ENCODE measurements at regions not wholly inside any gene's neighbourhood (a gene's known extent, or its start where the extent isn't known, plus 50 kb on each side); places are given as distances from the start of the nearest gene placed in this dataset.
"Not testable (repeated sequence)": the region's sequence is repeated elsewhere in the genome, so short reads cannot be mapped to it uniquely, and the experiment has no call there.

DNA sequence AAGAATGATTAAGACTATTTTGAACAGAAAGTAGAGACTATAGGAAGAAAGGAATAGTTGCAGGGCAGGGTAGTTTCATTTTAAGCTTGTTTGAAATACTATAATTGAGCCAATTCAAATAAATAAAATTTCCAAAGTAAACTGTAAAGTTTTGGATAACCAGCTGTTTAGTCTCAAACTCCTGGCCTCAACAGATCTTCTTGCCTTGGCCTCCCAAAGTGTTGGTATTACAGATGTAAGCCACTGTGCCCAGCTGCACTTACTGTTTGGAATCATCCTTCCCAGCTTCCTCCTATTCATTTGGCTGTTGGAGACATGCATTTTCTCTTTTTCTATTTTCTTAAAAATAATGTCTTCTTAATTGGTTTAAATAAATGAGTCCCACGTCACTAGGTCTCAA is 231.0 kb downstream of the NNT start:
- Histone ChIP-seq H3K27me3 (ENCODE audit: insufficient read depth, low read length) (no peaks in the 10 kb centered on the region), H2BK5ac (ENCODE audit: insufficient read length, low read length) (no peak overlapping the region), H3T11ph (ENCODE audit: low read length) (no peak overlapping the region), H3K23ac (ENCODE audit: insufficient read length, low read depth, low read length) (no peak overlapping the region), H3K9ac (ENCODE audit: extremely low read depth, insufficient read length, low read length) (no peak overlapping the region), H3K79me1 (ENCODE audit: insufficient read depth, low read depth, low read length, poor library complexity, severe bottlenecking) (no peaks in the 10 kb centered on the region), H2BK20ac (ENCODE audit: low read depth, low read length, poor library complexity, severe bottlenecking) (no peak overlapping the region), H3K4me1 (ENCODE audit: insufficient read depth, low read length) (no peaks in the 10 kb centered on the region; the same call in 1 of the 2 replicates), H4K8ac (replicated peaks; ENCODE audit: insufficient read length, low read depth, low read length) (no peak overlapping the region), H2BK12ac (ENCODE audit: insufficient read length, low read depth, low read length) (no peak overlapping the region), H4K20me1 (ENCODE audit: control insufficient read depth, insufficient read depth, insufficient read length) (no peaks in the 10 kb centered on the region), H2AK5ac (ENCODE audit: insufficient read length, low read length) (no peak overlapping the region), H2BK120ac (ENCODE audit: low read depth, low read length, poor library complexity, severe bottlenecking) (no peak overlapping the region), H3K56ac (ENCODE audit: insufficient read length, low read depth, low read length) (no peak overlapping the region), H3K18ac (ENCODE audit: insufficient read length, low read depth, low read length) (no peak overlapping the region), H3K9me3 (ENCODE audit: control insufficient read depth, low read depth, low read length) (no peaks in the 10 kb centered on the region), H3K27ac (ENCODE audit: insufficient read length, low read depth, low read length) (no peak overlapping the region), H4K5ac (ENCODE audit: insufficient read length, low read depth, low read length) (no peak overlapping the region), H3K79me2 (ENCODE audit: insufficient read depth, low read length) (no peaks in the 10 kb centered on the region), H3K4ac (ENCODE audit: low read depth, low read length) (no peak overlapping the region), H3K14ac (ENCODE audit: insufficient read depth, low read length) (no peak overlapping the region), H3K23me2 (ENCODE audit: insufficient read length, low read depth, low read length, poor library complexity, severe bottlenecking) (no peaks in the 10 kb centered on the region), H4K91ac (ENCODE audit: insufficient read length, low read depth, low read length) (no peak overlapping the region), H2AFZ (ENCODE audit: low read length) (no peak overlapping the region), H3K4me2 (ENCODE audit: insufficient read depth, insufficient read length, low read length) (no peak overlapping the region), H2BK15ac (ENCODE audit: low read depth, low read length) (no peak overlapping the region)
- no CpG with 5 or more reads among the region's 1 CpG for WGBS (ENCODE audit: extremely low coverage, insufficient read length, low lambda C conversion rate)
- peaks cover 0 to 2% of the 10 kb centered on the region in 2 experiments; a peak in 2 of 5 replicates for H3K9me3 Mint-ChIP-seq
- H3K4me3 Mint-ChIP-seq = no peak overlapping the region
- H3K4me1 Mint-ChIP-seq = peaks cover 2 to 4% of the 10 kb centered on the region in 2 experiments; a peak in 2 of 4 replicates
- H3K27ac Mint-ChIP-seq = no peak overlapping the region
- H3K27me3 Mint-ChIP-seq (ENCODE audit: low read depth) = no peaks in the 10 kb centered on the region
- no peaks in the 10 kb centered on the region for H3K36me3 Mint-ChIP-seq (ENCODE audit: insufficient read depth in 1 of 3, low read depth in 3 of 3)
- no peak for TF ChIP-seq CTCF (conservative IDR thresholded peaks at IDR 0.05)
- DNase-seq = no peak

- not testable (repeated sequence) for H3K18ac ChIP-seq (ENCODE audit: insufficient read length, low read depth, low read length); H3K23me2 ChIP-seq (ENCODE audit: insufficient read length, low read depth, low read length, poor library complexity, severe bottlenecking); H3K27ac ChIP-seq (ENCODE audit: insufficient read length, low read depth, low read length); H2BK5ac ChIP-seq (ENCODE audit: insufficient read length, low read length); H3K27ac Mint-ChIP-seq; H2BK15ac ChIP-seq (ENCODE audit: low read depth, low read length); DNase-seq; H3K9me3 ChIP-seq (ENCODE audit: control insufficient read depth, low read depth, low read length); H4K8ac ChIP-seq (replicated peaks; ENCODE audit: insufficient read length, low read depth, low read length); H3K9ac ChIP-seq (ENCODE audit: extremely low read depth, insufficient read length, low read length); H3K79me2 ChIP-seq (ENCODE audit: insufficient read depth, low read length); H3K56ac ChIP-seq (ENCODE audit: insufficient read length, low read depth, low read length); H2AFZ ChIP-seq (ENCODE audit: low read length); H3K4me1 ChIP-seq (ENCODE audit: insufficient read depth, low read length); H4K91ac ChIP-seq (ENCODE audit: insufficient read length, low read depth, low read length); H3K79me1 ChIP-seq (ENCODE audit: insufficient read depth, low read depth, low read length, poor library complexity, severe bottlenecking); H2BK12ac ChIP-seq (ENCODE audit: insufficient read length, low read depth, low read length); H4K20me1 ChIP-seq (ENCODE audit: control insufficient read depth, insufficient read depth, insufficient read length); H3K27me3 Mint-ChIP-seq (ENCODE audit: low read depth); H3K4me3 Mint-ChIP-seq; H3K14ac ChIP-seq (ENCODE audit: insufficient read depth, low read length); H2BK120ac ChIP-seq (ENCODE audit: low read depth, low read length, poor library complexity, severe bottlenecking); H3K4me2 ChIP-seq (ENCODE audit: insufficient read depth, insufficient read length, low read length); H2AK5ac ChIP-seq (ENCODE audit: insufficient read length, low read length); H2BK20ac ChIP-seq (ENCODE audit: low read depth, low read length, poor library complexity, severe bottlenecking); H4K5ac ChIP-seq (ENCODE audit: insufficient read length, low read depth, low read length); H3K4me1 Mint-ChIP-seq; H3K27me3 ChIP-seq (ENCODE audit: insufficient read depth, low read length); H3K4ac ChIP-seq (ENCODE audit: low read depth, low read length); H3K23ac ChIP-seq (ENCODE audit: insufficient read length, low read depth, low read length); H3T11ph ChIP-seq (ENCODE audit: low read length)
- no CpG with 5 or more reads among the region's 26 CpGs for WGBS (ENCODE audit: extremely low coverage, insufficient read length, low lambda C conversion rate)
- peaks cover 1 to 26% (median 18%) of the 10 kb centered on the region in 3 experiments; a peak in 6 of 7 replicates for H3K36me3 Mint-ChIP-seq (ENCODE audit: insufficient read depth in 1 of 3, low read depth in 3 of 3)
- peaks cover 52% of the 10 kb centered on the region in 2 experiments for H3K9me3 Mint-ChIP-seq
Observed at GRCh38 chr5:43824325-43824964, 221.5 kb downstream of the NNT start.

All from H9 (cell line).